IPS-NIHi7 (cell line): ENCODE measurements at regions not wholly inside any gene's neighbourhood (a gene's known extent, or its start where the extent isn't known, plus 50 kb on each side); places are given as distances from the start of the nearest gene placed in this dataset.

Source experiments
- DNase-seq: peaks from one replicate; pipeline ENCODE4 v3.0.0; 2012; ENCODE audit warnings: mixed read lengths; ENCODE audit errors: extremely low spot score

- no peak for DNase-seq
These were observed 373.3 kb upstream of the DIAPH2 start for GRCh38 chrX:96311366-96311765.

DNA sequence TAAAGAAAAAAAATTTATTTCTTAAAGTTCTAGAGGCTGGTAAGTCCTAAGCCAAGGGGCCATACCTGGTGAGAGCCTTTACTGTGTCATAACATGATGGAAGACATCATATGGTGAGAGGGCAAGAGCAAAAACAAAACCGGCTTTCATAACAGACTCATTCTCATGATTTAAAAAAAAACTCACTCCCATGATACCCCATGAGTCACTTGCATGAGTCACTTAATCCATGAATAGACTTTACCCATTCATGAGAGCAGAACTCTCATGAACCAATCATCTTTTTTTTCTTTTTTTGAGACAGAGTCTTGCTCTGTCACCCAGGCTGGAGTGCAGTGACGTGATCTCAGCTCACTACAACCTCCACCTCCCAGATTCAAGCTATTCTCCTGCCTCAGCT lies 369.7 kb upstream of the DIAPH2 start:
- DNase-seq = no peak

DNA sequence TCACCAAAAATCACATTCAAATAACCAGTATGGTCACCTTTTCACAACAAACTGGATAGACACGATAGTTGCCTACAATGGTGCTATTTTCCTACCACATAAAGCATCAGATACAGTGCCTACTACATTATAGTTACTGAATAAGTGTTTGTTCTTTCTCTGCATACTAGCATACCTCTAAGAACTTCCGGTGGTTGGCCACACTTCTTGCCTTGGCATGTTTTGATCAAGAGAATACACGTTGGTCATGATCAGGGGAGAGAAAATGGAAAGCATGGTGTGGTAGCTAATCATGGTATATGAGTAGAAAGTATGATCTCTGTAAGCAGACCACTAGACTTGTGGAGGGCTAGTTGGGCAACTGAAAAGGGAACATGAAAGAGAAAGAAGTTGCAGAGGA lies 322.8 kb upstream of the DIAPH2 start:
- no peak for DNase-seq

GRCh38 chrX:96372313-96373046 lies 312.2 kb upstream of the DIAPH2 start:
- peak; percentile 69 for DNase-seq

DNA sequence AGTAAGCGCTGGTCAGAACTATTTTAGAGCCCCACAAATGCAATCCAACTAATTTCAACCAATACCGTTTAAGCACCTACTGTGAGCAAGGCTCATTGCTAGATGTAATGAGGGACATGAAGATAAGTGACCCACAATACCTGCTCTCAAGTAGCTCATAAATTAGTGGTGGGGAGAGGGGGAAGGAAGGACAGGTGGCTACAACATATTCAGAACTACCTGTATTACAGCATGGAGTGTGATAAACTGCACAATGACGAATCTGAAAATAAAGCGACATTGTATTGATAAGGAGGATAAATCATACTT lies 311.6 kb upstream of the DIAPH2 start:
- no peak for DNase-seq

DNA sequence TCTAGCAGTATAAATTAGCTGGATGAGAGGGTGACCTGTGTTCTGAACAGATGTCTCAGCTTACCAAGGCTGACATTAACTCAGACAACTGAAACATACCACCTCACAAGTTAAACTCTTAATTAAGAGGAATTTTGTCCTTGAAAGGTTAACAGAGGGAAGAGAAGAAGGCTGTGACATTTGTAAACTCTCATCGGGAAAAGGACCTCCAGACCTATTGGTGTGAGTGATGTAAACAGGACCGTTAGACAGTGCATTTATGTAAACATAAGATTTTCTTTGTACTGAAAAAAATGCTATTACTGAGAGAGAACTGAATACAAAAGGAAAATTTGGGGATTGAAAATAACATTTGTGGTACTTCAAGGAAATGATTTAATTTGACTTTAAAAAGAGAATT lies 308.4 kb upstream of the DIAPH2 start:
- no peak for DNase-seq

GRCh38 chrX:96379951-96380350 lies 304.7 kb upstream of the DIAPH2 start:
- no peak for DNase-seq

DNA sequence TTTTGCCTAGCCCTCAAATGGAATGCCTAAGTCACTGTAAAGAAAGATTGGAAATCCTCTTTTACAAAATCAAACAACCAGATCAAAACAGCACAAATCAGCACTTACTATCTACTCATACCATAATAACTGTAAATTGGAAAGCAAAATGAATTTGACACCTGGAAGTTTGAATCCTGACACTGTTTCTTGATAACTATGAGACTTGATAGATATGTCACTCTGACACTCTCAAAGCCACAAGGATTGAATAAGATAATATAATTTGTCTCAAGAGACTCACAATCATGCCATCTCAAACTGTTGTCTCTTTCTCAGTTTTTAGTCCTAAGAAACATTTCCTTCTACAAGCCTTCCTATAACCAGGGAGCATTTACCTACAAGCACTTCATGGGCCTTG lies 302.6 kb upstream of the DIAPH2 start:
- DNase-seq = no peak

DNA sequence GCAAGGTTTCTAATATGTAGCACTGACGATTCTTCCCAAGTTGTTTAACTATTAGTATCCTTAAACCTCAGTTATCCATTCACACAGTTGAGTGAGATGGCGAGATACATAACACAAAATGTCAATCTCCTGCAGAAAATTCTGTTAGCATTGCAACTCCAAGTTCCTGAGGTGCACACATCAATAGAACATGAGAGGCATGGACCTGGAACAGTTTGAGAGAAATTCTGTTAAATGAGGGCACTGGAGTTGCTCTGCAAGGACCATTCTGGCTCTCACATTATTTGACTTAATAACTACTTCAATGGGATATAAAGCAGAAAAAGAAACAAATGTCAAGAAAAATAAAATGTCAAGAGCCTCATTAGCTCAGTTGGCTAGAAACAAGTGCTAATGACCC lies 301.2 kb upstream of the DIAPH2 start:
- DNase-seq = no peak

- DNase-seq = no peak
These were observed 298.3 kb upstream of the DIAPH2 start for GRCh38 chrX:96386325-96386724.

- no peak for DNase-seq
These were observed 297.7 kb upstream of the DIAPH2 start for GRCh38 chrX:96386981-96387380.

GRCh38 chrX:96387801-96388200 lies 296.8 kb upstream of the DIAPH2 start:
- DNase-seq = no peak

- no peak for DNase-seq
These were observed 295.2 kb upstream of the DIAPH2 start for GRCh38 chrX:96389281-96390047.

GRCh38 chrX:96394598-96394997 lies 290.0 kb upstream of the DIAPH2 start:
- DNase-seq = no peak

GRCh38 chrX:96403446-96403845 lies 281.2 kb upstream of the DIAPH2 start:
- no peak for DNase-seq

- peak; percentile 31 for DNase-seq
These were observed 278.8 kb upstream of the DIAPH2 start for GRCh38 chrX:96405842-96406241.

DNA sequence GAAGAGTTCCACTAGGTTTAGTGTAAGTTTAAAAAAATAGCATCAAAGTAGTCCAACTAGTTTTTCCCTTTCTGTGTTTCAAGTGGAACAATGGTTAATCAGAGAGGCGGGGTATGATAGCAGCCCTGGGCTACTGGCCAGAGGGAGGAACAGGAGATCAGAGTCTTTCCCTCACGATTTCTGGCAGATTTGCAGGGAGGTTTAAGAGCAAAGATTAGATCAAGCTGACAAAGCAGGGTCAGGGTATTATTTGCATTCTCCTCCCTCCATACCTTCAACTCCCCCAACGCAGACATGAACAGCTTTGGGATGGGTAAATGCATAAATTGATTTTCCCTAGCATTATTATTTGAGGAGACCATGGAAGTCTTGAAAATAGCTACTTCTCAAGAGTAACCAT lies 277.6 kb upstream of the DIAPH2 start:
- peak; percentile 40 for DNase-seq

GRCh38 chrX:96407501-96407900 lies 277.1 kb upstream of the DIAPH2 start:
- no peak for DNase-seq

DNA sequence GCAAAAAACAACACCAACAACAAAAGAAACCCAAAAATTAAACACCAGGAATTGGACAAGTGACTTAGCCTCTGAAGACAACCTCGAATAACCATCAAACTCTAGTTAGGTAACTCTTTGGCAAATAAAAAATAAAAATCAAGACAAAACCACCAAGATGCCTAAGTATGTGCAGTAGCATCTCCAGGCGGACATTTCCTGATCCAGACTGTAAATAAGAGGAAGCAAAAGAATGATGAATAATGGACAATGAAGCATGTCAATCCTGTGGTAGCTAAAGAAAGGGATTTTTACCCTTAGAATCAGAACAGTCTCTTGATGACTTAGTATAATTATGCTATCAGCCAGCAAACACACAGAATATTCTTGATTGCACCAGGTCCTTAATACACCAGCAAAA lies 276.7 kb upstream of the DIAPH2 start:
- no peak for DNase-seq

DNA sequence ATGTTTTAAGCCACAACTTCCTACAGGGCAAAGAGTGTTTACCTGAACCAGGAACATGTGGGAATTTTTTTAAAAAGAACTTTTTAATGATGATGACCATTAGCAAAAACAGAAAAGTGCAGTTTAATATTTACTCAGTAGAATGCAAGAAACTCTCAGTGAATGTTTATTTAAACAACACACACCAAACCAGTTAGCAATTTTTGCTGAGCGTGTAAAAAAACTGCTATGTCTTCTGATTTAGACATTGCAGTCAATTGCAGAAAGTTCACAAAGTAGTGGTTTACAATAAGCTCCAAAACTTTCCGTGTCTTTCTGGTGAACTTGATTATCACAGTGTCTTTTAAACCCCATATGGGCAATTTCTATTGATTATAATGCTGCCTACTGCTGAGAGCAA lies 273.7 kb upstream of the DIAPH2 start:
- no peak for DNase-seq

- DNase-seq = no peak
These were observed 266.9 kb upstream of the DIAPH2 start for GRCh38 chrX:96417695-96418094.

GRCh38 chrX:96424007-96424406 lies 260.6 kb upstream of the DIAPH2 start:
- DNase-seq = no peak

GRCh38 chrX:96425200-96425599 lies 259.4 kb upstream of the DIAPH2 start:
- no peak for DNase-seq
